Hematopoietic multipotent progenitor cell treated with erythropoietin and hydrocortisone succinate and interleukin-3 and kit ligand, for 15 days (in vitro differentiated cells): ENCODE measurements at regions not wholly inside any gene's neighbourhood (a gene's known extent, or its start where the extent isn't known, plus 50 kb on each side); places are given as distances from the start of the nearest gene placed in this dataset.
"Not testable (repeated sequence)": the region's sequence is repeated elsewhere in the genome, so short reads cannot be mapped to it uniquely, and the experiment has no call there.

Experiments used
- DNase-seq: peaks from one replicate; pipeline ENCODE4 v3.0.0-alpha.2; 2015; ENCODE audit warnings: low spot score

GRCh38 chr11:33527738-33528137, 172.9 kb downstream of the C11orf91 start:
- not testable (repeated sequence) for DNase-seq

GRCh38 chr11:33525789-33526188, 174.8 kb downstream of the C11orf91 start:
- DNase-seq = no peak

- DNase-seq = no peak
These were observed 179.2 kb downstream of the C11orf91 start for GRCh38 chr11:33521384-33521783.

- no peak for DNase-seq
These were observed 180.5 kb downstream of the C11orf91 start for GRCh38 chr11:33520112-33520511.

GRCh38 chr11:33515347-33515746, 185.3 kb downstream of the C11orf91 start:
- DNase-seq = no peak

- no peak for DNase-seq
These were observed 186.3 kb downstream of the C11orf91 start for GRCh38 chr11:33514079-33514925.

- no peak for DNase-seq
These were observed 191.0 kb downstream of the C11orf91 start for GRCh38 chr11:33509632-33510031.

- no peak for DNase-seq
These were observed 192.7 kb downstream of the C11orf91 start for GRCh38 chr11:33507967-33508366.

- DNase-seq = no peak
These were observed 193.3 kb downstream of the C11orf91 start for GRCh38 chr11:33507356-33507755.

- DNase-seq = no peak
These were observed 195.5 kb downstream of the C11orf91 start for GRCh38 chr11:33505093-33505492.

GRCh38 chr11:33500861-33501479, 199.7 kb downstream of the C11orf91 start:
- DNase-seq = no peak

GRCh38 chr11:33500332-33500731, 200.3 kb downstream of the C11orf91 start:
- no peak for DNase-seq

- DNase-seq = no peak
These were observed 208.0 kb downstream of the C11orf91 start for GRCh38 chr11:33492596-33492995.

GRCh38 chr11:33490842-33491370, 209.7 kb downstream of the C11orf91 start:
- no peak for DNase-seq

- DNase-seq = no peak
These were observed 211.7 kb downstream of the C11orf91 start for GRCh38 chr11:33488971-33489370.

GRCh38 chr11:33480626-33481025, 220.0 kb downstream of the C11orf91 start:
- no peak for DNase-seq

- DNase-seq = no peak
These were observed 221.4 kb downstream of the C11orf91 start for GRCh38 chr11:33479231-33479630.

- DNase-seq = no peak
These were observed 221.0 kb downstream of the HIPK3 start for GRCh38 chr11:33478111-33478573.

GRCh38 chr11:33476945-33477606, 219.9 kb downstream of the HIPK3 start:
- no peak for DNase-seq

- peak; percentile 3 for DNase-seq
These were observed 218.8 kb downstream of the HIPK3 start for GRCh38 chr11:33475993-33476392.

- no peak for DNase-seq
These were observed 217.7 kb downstream of the HIPK3 start for GRCh38 chr11:33474866-33475265.

- DNase-seq = no peak
These were observed 214.4 kb downstream of the HIPK3 start for GRCh38 chr11:33471541-33471940.

GRCh38 chr11:33467966-33468365, 210.8 kb downstream of the HIPK3 start:
- no peak for DNase-seq
